WTC11 (cell line): ENCODE measurements at regions not wholly inside any gene's neighbourhood (a gene's known extent, or its start where the extent isn't known, plus 50 kb on each side); places are given as distances from the start of the nearest gene placed in this dataset.
"Not testable (repeated sequence)": the region's sequence is repeated elsewhere in the genome, so short reads cannot be mapped to it uniquely, and the experiment has no call there.

Experiments used
- ELF4 ChIP-seq: sonication (generic); formaldehyde crosslinking; IDR thresholded peaks from 2 replicates; pipeline ENCODE4 v1.8.1; 2022; ENCODE audit warnings: low read depth, mild to moderate bottlenecking, moderate library complexity, missing genetic modification reagents
- FOXJ3 ChIP-seq: sonication (generic); formaldehyde crosslinking; IDR thresholded peaks from 2 replicates; pipeline ENCODE4 v1.9.0; 2021; ENCODE audit warnings: missing genetic modification reagents, mild to moderate bottlenecking, borderline replicate concordance
- JUN ChIP-seq: sonication (generic); formaldehyde crosslinking; IDR thresholded peaks from 2 replicates; pipeline ENCODE4 v1.8.0; 2023; ENCODE audit warnings: mild to moderate bottlenecking, missing genetic modification reagents
- NFATC4 ChIP-seq: fragments of 250-450 bp; sonication (Bioruptor Pico); IDR thresholded peaks from 2 replicates; pipeline ENCODE4 v1.9.0; 2021; ENCODE audit warnings: mild to moderate bottlenecking
- SMAD3 ChIP-seq: sonication (generic); formaldehyde crosslinking; IDR thresholded peaks from 2 replicates; pipeline ENCODE4 v1.8.0; 2022; ENCODE audit warnings: missing genetic modification reagents, mild to moderate bottlenecking, borderline replicate concordance
- ZNF121 ChIP-seq: sonication (generic); formaldehyde crosslinking; IDR thresholded peaks from 2 replicates; pipeline ENCODE4 v1.8.0; 2023; ENCODE audit warnings: missing genetic modification reagents
- ZNF423 ChIP-seq: fragments of 250-450 bp; sonication (Bioruptor Pico); IDR thresholded peaks from 2 replicates; pipeline ENCODE4 v2.1.2; 2022; ENCODE audit warnings: mild to moderate bottlenecking, moderate library complexity
- TF ChIP-seq, protein P1 (sequence below): fragments of 200-600 bp; IDR thresholded peaks from 2 replicates; pipeline ENCODE4 v1.8.0; 2022; ENCODE audit warnings: antibody characterized with exemption
- TF ChIP-seq, protein P2 (sequence below): fragments of 250-450 bp; sonication (Bioruptor Pico); IDR thresholded peaks from 2 replicates; pipeline ENCODE4 v2.1.2; 2022; ENCODE audit warnings: mild to moderate bottlenecking, moderate library complexity
- TF ChIP-seq, protein P3 (sequence below): sonication (generic); formaldehyde crosslinking; conservative IDR thresholded peaks from 2 replicates; pipeline ENCODE4 v1.8.1; 2022; ENCODE audit warnings: mild to moderate bottlenecking, missing genetic modification reagents
- TF ChIP-seq, protein P4 (sequence below): sonication (generic); formaldehyde crosslinking; IDR thresholded peaks from 2 replicates; pipeline ENCODE4 v1.8.1; 2022; ENCODE audit warnings: low read depth, mild to moderate bottlenecking, moderate library complexity, missing genetic modification reagents, borderline replicate concordance
- TF ChIP-seq, protein P5 (sequence below): fragments of 250-450 bp; sonication (Bioruptor Pico); IDR thresholded peaks from 2 replicates; pipeline ENCODE4 v1.9.0; 2021; ENCODE audit warnings: mild to moderate bottlenecking, borderline replicate concordance
- TF ChIP-seq, protein P6 (sequence below): sonication (generic); formaldehyde crosslinking; IDR thresholded peaks from 2 replicates; pipeline ENCODE4 v1.8.0; 2023; ENCODE audit warnings: mild to moderate bottlenecking, missing genetic modification reagents

DNA sequence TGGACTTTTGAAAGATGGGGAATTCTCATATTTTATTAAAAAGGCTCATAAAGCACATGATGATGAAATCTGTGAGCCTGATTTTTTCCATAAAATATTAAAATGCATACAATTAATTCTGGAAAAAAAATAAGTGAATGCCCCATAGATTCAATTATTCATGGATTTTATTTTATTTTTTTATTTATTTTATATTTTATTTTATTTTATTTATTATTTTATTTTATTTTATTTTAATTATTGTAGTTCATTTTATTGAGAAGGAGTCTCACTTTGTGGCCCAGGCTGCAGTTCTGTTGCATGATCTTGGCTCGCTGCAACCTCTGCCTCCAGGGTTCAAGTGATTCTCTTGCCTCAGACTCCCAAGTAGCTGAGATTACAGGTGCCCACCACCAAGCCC, 442.4 kb downstream of the PRIM2 start:
- TF ChIP-seq, protein P1, sequence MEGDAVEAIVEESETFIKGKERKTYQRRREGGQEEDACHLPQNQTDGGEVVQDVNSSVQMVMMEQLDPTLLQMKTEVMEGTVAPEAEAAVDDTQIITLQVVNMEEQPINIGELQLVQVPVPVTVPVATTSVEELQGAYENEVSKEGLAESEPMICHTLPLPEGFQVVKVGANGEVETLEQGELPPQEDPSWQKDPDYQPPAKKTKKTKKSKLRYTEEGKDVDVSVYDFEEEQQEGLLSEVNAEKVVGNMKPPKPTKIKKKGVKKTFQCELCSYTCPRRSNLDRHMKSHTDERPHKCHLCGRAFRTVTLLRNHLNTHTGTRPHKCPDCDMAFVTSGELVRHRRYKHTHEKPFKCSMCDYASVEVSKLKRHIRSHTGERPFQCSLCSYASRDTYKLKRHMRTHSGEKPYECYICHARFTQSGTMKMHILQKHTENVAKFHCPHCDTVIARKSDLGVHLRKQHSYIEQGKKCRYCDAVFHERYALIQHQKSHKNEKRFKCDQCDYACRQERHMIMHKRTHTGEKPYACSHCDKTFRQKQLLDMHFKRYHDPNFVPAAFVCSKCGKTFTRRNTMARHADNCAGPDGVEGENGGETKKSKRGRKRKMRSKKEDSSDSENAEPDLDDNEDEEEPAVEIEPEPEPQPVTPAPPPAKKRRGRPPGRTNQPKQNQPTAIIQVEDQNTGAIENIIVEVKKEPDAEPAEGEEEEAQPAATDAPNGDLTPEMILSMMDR, result not testable (repeated sequence)
- not testable (repeated sequence) for TF ChIP-seq ZNF121; NFATC4; ELF4 (CRISPR knock-in tag); FOXJ3 (CRISPR knock-in tag); ZNF423 (CRISPR knock-in tag); JUN (CRISPR knock-in tag); SMAD3 (CRISPR knock-in tag)
- TF ChIP-seq, protein P2, sequence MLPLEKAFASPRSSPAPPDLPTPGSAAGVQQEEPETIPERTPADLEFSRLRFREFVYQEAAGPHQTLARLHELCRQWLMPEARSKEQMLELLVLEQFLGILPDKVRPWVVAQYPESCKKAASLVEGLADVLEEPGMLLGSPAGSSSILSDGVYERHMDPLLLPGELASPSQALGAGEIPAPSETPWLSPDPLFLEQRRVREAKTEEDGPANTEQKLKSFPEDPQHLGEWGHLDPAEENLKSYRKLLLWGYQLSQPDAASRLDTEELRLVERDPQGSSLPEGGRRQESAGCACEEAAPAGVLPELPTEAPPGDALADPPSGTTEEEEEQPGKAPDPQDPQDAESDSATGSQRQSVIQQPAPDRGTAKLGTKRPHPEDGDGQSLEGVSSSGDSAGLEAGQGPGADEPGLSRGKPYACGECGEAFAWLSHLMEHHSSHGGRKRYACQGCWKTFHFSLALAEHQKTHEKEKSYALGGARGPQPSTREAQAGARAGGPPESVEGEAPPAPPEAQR (CRISPR knock-in tag), result not testable (repeated sequence)
- TF ChIP-seq, protein P3, sequence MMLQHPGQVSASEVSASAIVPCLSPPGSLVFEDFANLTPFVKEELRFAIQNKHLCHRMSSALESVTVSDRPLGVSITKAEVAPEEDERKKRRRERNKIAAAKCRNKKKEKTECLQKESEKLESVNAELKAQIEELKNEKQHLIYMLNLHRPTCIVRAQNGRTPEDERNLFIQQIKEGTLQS (CRISPR knock-in tag), result not testable (repeated sequence)
- TF ChIP-seq, protein P4, sequence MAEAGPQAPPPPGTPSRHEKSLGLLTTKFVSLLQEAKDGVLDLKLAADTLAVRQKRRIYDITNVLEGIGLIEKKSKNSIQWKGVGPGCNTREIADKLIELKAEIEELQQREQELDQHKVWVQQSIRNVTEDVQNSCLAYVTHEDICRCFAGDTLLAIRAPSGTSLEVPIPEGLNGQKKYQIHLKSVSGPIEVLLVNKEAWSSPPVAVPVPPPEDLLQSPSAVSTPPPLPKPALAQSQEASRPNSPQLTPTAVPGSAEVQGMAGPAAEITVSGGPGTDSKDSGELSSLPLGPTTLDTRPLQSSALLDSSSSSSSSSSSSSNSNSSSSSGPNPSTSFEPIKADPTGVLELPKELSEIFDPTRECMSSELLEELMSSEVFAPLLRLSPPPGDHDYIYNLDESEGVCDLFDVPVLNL (CRISPR knock-in tag), result not testable (repeated sequence)
- TF ChIP-seq, protein P5, sequence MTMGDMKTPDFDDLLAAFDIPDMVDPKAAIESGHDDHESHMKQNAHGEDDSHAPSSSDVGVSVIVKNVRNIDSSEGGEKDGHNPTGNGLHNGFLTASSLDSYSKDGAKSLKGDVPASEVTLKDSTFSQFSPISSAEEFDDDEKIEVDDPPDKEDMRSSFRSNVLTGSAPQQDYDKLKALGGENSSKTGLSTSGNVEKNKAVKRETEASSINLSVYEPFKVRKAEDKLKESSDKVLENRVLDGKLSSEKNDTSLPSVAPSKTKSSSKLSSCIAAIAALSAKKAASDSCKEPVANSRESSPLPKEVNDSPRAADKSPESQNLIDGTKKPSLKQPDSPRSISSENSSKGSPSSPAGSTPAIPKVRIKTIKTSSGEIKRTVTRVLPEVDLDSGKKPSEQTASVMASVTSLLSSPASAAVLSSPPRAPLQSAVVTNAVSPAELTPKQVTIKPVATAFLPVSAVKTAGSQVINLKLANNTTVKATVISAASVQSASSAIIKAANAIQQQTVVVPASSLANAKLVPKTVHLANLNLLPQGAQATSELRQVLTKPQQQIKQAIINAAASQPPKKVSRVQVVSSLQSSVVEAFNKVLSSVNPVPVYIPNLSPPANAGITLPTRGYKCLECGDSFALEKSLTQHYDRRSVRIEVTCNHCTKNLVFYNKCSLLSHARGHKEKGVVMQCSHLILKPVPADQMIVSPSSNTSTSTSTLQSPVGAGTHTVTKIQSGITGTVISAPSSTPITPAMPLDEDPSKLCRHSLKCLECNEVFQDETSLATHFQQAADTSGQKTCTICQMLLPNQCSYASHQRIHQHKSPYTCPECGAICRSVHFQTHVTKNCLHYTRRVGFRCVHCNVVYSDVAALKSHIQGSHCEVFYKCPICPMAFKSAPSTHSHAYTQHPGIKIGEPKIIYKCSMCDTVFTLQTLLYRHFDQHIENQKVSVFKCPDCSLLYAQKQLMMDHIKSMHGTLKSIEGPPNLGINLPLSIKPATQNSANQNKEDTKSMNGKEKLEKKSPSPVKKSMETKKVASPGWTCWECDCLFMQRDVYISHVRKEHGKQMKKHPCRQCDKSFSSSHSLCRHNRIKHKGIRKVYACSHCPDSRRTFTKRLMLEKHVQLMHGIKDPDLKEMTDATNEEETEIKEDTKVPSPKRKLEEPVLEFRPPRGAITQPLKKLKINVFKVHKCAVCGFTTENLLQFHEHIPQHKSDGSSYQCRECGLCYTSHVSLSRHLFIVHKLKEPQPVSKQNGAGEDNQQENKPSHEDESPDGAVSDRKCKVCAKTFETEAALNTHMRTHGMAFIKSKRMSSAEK (CRISPR knock-in tag), result not testable (repeated sequence)
- TF ChIP-seq, protein P6, sequence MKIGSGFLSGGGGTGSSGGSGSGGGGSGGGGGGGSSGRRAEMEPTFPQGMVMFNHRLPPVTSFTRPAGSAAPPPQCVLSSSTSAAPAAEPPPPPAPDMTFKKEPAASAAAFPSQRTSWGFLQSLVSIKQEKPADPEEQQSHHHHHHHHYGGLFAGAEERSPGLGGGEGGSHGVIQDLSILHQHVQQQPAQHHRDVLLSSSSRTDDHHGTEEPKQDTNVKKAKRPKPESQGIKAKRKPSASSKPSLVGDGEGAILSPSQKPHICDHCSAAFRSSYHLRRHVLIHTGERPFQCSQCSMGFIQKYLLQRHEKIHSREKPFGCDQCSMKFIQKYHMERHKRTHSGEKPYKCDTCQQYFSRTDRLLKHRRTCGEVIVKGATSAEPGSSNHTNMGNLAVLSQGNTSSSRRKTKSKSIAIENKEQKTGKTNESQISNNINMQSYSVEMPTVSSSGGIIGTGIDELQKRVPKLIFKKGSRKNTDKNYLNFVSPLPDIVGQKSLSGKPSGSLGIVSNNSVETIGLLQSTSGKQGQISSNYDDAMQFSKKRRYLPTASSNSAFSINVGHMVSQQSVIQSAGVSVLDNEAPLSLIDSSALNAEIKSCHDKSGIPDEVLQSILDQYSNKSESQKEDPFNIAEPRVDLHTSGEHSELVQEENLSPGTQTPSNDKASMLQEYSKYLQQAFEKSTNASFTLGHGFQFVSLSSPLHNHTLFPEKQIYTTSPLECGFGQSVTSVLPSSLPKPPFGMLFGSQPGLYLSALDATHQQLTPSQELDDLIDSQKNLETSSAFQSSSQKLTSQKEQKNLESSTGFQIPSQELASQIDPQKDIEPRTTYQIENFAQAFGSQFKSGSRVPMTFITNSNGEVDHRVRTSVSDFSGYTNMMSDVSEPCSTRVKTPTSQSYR (CRISPR knock-in tag), result not testable (repeated sequence)
